ENCODE measurements at regions not wholly inside any gene's neighbourhood (a gene's known extent, or its start where the extent isn't known, plus 50 kb on each side); places are given as distances from the start of the nearest gene placed in this dataset.

- peak; percentile 12 for DNase-seq (ENCODE audit: low read depth, low spot score)
Measured at GRCh38 chr4:123877551-123877950, 481.0 kb downstream of the SPRY1 start.

DNA sequence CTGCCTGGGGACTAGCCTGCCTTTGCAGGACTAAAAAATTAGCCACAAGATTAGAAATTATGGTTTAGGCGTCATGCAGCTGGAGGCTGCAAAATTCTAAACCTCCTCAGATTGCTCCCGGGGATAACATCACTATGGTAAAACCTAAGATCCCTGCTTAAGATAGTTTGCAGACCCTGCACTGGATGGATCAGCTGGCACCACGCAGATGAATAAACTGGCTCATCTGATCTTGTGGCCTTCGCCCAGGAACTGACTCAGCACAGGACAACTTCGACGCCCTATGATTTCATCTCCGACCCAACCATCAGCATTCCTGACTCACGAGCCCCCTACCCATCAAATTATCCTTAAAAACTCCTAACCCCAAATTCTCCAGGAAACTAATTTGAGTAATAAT lies 482.4 kb downstream of the SPRY1 start:
- DNase-seq (ENCODE audit: low read depth, low spot score) = no peak

GRCh38 chr4:123880631-123881030 lies 484.0 kb downstream of the SPRY1 start:
- DNase-seq (ENCODE audit: low read depth, low spot score) = no peak

- no peak for DNase-seq (ENCODE audit: low read depth, low spot score)
Measured at GRCh38 chr4:123884922-123885321, 488.3 kb downstream of the SPRY1 start.

GRCh38 chr4:123889507-123889906 lies 492.9 kb downstream of the SPRY1 start:
- DNase-seq (ENCODE audit: low read depth, low spot score) = no peak

- DNase-seq (ENCODE audit: low read depth, low spot score) = no peak
Measured at GRCh38 chr4:123890889-123891288, 494.3 kb downstream of the SPRY1 start.

GRCh38 chr4:123891881-123892280 lies 495.3 kb downstream of the SPRY1 start:
- no peak for DNase-seq (ENCODE audit: low read depth, low spot score)

DNA sequence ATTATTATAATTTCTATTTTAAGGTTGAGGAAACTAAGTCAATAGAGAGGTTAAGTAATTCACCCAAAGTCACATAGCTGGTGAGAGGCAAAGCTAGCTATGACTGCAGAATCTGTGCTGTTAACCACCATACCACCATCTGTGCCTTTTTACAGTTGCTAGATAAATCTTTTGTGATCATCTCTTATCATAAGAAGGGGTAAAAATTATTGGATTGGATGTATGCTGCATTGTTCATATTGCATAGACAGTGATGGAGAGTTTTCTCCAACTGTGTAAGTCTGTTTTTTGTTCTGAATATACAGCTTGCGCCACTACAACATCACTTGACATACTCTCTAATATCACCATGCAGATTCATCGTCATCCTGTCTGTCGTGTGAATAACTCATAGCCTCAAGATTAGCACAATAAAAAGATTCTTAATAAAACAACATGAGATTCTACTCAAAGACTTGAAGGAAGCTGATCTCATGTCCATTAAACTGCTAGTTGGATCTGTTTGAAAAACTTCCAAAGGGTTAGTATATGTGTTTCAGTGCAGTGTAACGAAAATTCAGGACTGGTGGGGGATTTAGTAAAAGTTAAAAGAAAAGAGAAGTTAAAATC lies 495.9 kb downstream of the SPRY1 start:
- no peak for DNase-seq (ENCODE audit: low read depth, low spot score)

DNA sequence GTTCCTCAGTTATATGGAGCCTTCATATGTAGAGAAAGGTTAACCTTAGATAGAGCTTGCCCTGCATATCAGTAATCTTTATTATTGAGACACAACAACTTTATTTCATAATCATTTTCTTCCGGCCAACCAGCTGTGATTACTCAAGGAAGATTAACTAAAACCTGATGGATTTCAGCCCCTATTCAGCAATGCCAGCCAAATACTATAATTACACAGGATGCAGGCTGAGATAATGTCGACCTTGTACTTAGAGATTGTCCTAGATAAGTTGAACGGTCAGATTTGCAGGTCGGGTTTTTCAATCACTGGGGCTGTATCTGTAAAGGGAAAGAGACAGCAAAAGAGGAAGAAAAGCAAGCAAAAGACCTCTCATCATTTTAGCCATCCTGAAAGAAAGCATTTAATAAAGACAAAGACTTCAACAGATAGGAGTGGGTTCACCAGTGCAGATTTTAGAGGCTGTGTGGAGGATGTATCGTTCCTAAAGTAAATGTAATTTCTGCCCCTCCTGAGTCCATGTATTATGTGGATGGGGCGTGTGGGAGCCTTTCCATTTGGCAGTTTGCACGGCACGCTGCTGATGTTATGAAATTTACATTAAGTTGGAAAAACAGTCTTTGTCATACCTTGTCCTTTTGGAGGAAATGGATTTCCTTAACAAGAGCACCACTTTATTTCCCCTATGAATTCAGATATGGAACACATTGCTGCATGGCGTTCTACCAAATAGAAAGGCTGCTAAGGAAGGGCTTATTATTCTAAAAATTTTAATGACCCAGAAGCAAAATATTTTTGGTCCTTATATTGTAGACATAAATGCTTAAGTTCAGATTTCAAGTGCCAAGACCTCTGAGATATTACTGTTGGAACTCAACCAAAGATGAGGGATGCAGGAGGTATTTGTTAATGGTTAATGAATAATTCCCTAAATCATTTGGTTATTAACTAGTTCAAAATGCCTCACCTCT lies 496.7 kb downstream of the SPRY1 start:
- no peak for DNase-seq (ENCODE audit: low read depth, low spot score)

DNA sequence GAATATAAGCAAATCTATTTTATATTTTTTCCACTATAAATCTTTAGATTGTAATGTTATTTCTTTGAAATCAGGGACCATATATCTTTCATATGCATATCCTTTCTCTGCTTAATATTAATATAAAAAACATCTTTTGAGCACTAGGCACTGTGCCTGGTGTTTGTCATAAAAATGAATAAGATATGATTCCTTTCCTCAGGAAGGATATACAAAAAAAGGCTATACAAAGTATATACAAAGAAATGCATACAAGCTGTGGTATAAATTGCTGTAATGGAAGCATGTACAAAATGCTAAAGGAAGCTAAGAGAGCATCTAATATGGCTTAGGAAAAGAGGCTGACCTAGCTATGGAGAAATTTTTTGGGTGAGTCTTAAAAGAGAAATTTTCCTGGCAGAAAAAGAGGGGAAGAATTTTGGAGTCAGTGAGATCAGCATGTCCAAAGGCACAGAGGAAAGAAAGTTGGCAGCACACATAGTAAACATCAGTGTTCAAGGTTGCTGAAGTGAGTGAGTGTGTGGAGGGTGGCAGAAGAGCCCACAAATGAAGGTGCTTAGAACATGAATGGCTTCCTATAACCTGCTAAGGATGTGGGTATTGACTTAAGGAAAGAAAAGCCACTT lies 500.0 kb downstream of the SPRY1 start:
- DNase-seq (ENCODE audit: low read depth, low spot score) = no peak

DNA sequence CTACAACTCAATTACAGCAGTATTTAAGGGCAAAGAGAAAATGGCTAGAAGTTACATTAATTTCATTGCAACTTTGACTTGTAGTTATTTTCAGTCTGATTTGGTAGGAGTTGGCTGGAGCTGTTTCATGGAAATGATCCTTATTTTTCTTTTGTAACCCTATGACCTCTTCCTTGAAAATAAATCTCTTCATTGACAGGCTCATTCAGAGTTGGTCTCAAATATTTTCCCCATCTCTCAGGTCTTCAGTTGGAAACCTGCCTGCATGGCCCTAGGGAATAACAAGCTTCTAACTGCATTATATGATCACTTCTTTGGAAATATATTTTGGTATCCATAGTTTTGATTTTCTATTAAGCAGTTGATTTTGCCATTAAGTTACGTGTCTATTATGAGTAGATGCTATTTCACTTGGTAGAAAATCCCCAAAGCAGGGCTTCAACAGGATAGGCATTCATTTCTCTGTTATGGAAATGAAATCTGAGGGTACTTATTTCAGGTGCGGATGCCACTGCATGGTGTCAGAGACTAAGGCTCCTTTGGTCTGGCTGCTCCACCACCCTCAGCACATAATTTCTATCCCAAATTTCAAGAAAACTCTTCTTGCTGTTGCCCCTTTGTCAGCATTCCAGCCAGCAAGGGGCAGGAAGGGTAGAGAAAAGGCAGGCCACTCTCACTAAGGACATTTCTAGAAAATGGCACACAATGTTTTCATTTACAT lies 502.5 kb downstream of the SPRY1 start:
- no peak for DNase-seq (ENCODE audit: low read depth, low spot score)

DNA sequence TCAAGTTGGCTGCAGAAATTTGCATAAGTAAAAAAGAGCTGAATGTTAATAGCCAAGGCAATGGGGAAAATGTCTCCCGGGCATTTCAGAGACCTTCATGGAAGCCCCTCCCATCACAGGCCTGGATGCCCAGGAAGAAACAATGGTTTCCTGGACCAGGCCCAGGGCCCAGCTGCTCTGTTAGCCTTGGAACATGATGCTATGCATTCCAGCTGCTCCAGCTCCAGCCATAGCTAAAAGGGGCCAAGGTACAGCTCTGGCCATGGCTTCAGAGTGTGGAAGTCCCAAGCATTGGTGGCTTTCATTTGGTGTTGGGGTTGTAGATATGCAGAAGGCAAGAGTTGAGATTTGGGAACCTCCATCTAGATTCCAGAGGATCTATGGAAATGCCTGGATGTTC lies 508.3 kb downstream of the SPRY1 start:
- DNase-seq (ENCODE audit: low read depth, low spot score) = no peak

DNA sequence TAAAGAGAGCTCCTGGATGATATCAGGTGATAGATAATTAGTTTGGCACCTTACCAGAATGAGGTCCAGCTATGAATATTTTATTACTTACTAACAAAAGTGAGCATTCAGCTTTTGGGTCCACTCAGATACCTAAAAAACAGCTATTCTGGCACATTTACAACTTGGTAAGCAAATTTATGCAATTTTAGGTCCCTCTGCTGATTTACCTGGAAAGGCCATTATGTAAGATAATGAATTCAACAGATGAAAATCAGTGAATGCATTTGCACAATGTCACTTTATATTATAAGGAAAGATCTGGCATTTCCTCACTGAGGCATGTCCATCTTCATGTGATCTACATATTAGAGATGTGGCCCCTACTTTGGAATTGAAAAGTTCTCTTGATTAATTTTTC lies 517.0 kb downstream of the SPRY1 start:
- DNase-seq (ENCODE audit: low read depth, low spot score) = no peak

DNA sequence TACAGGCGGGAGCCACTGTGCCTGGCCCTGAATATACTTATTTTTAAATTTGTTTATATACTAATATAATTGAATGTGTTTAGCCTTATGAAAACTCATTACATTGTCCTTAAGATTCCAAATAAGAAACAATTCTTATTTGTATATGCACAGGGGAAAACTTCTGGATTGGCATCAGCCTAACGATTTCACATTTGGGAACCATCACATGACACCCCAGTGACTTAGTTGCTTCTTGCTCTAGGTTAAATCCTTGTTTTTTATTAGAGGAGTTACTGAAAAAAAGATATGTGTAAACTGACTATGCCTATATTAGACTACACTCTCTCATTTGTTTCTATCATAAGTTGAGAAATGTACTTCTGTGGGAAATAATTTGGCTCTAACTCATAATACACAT lies 520.2 kb downstream of the SPRY1 start:
- no peak for DNase-seq (ENCODE audit: low read depth, low spot score)

DNA sequence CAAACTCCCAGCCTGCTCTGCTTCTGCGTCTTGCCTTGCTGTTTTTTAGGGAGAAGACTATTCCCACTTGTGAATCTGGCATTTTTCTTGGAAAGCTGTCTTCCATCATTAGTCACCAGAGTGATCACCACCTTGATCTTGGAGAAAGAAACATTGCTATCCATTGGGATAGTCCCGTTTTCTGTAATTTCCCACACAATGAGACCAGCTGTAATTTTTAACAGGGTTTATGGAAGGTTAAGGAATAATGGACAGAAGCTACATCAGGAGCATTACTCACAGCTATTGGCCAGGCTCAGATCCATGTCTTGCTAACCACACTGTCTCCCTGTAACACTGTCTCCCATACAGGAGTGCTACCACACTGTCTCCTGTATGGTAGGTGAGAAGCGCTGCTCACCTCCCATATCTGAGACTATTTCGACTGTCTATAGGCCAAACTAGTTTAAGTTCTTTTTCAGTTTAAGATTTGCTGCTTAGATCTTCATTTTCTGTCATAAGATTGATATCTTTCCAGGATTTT lies 523.0 kb downstream of the SPRY1 start:
- DNase-seq (ENCODE audit: low read depth, low spot score) = no peak

DNA sequence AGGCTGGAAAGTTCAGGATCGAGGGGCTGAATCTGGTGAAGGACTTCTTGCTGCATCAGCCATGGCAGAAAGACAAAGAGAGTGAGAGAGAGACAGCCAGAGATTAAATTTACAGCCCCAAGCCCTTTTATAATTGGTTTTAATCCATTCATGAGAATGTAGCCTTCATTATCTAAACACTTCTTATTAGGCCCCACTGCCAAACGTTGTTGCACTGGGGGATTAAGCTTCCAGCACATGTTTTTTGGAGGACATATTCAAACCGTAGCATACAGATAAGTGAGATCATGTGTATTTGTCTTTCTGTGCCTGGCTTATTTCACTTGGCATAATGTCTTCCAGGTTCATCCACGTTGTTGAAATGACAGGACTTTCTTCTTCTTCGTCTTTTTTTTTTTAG lies 524.7 kb downstream of the SPRY1 start:
- no peak for DNase-seq (ENCODE audit: low read depth, low spot score)

GRCh38 chr4:123922847-123923246 lies 526.3 kb downstream of the SPRY1 start:
- DNase-seq (ENCODE audit: low read depth, low spot score) = no peak

DNA sequence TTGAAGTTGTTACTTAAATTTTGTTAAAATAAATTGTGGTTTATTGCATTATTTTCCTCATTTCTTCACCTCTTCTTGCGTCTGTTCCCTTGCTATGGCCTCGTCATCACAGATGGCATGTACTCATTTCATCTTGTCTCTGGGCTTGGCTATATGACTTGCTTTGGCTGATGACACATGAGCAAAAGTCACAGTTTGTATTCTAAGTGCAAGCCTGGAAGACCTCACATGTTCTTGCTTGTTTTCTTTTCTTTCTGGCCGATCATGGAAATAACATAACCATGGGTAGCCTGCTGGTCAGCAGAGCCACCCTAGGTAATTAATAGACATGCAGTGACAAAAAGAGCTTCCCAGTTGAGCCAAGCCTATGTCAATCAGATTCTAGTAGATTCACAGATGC lies 527.9 kb downstream of the SPRY1 start:
- DNase-seq (ENCODE audit: low read depth, low spot score) = no peak

DNA sequence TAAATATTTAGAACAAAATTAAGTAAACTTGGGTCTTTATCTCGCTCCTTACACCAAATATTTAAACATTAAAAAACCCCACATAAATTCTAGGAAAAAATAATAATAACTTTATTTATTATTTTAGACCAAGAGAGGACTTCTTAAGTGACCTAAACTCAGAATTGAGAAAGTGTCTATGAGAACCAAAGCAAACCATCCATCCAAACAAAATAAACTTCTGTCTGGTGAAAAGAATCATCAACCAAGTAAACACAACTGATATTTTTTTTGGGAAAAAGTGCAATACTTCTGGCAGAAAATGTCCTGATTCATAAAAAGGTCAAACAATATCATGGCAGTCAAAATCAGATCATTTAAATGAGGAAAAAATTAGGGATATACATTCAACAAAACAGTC lies 533.0 kb downstream of the SPRY1 start:
- no peak for DNase-seq (ENCODE audit: low read depth, low spot score)

DNA sequence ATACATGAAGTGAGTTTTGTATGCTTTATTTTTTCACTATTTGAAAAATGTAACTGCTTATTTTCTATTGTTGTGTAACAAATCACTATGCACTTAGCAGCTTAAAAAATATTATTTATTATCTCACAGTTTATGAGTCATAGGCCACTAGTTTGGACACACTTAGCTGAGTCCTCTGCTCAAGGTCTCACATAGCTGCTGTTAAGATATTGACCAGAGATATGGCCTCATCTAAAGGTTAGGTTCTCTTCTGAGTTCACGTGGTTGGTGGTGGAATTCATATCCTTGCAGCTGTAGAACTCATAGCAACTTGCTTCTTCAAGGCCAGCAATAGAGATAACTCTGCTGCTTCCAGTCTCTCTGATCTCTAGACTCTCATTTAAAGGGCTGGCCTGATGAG lies 534.4 kb downstream of the SPRY1 start:
- DNase-seq (ENCODE audit: low read depth, low spot score) = no peak

- DNase-seq (ENCODE audit: low read depth, low spot score) = no peak
Measured at GRCh38 chr4:123934096-123934495, 537.5 kb downstream of the SPRY1 start.

GRCh38 chr4:123936621-123937043 lies 540.0 kb downstream of the SPRY1 start:
- DNase-seq (ENCODE audit: low read depth, low spot score) = no peak

Data from smooth muscle cell of the brain vasculature (primary cell).